NCI-H446 (cell line): ENCODE measurements at regions not wholly inside any gene's neighbourhood (a gene's known extent, or its start where the extent isn't known, plus 50 kb on each side); places are given as distances from the start of the nearest gene placed in this dataset.
A peak's percentile ranks its signal among the peaks of the same experiment; 100 is the strongest.

Source experiments
- DNase-seq, 2 experiments: peaks; one replicate each; lab custom pipeline; 2025; lab: John Stamatoyannopoulos, UW

DNA sequence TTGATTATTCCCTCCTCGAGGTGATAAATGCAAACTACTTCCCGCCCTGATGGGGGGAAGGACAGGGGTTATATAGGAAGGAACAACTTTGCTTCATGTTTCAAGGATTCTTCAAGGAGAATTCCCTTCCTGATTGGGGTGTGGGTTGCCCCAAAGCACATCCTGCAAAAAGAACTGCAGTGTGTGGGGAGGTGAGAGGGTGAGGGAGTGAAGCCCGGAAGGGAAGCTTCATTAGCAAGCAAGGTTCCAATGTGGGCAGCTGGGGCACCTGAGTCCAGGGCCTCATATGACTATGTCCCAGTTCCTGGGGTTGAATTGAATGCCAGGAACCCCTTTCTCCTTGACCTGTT is 326.0 kb downstream of the MN1 start:
- DNase-seq: no peak

DNA sequence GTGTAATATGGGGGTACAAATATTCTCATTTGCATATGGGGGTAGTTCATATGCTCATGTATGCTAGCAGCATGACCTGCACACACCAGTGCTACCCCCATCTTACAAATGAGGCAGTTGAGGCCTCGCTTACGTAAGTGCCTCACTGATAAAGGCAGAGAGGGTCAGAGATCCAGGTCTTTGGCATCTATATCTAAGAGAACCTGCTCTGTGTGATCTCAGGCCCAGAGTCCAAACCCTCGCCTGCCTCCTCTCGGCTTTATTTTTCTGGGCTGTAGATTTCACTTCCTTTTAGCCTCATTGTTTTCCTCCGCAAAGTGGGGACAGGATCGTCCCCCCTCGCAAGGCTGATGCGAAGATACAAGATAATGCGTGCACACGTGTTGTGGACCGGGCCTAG is 325.2 kb downstream of the MN1 start:
- no peak for DNase-seq

DNA sequence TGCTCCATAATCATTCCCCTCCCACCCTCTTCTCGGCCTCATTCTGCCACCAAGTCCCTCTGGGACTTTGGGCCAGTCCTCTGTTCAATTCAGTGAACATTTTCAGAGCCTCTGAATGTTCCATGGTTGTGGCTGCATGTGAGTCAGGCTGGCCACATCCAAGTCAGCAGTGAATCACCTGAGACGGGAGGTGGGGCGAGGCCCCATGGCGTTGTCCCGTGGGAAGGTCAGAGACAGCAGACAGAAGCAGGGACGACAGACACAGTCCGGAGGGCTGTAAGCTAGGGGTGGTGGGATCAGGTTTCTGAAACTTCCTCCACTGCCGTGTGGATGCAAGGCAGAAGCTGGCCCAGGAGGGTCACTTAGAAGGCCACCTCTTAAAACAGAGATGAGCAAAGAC is 324.8 kb downstream of the MN1 start:
- DNase-seq: no peak

DNA sequence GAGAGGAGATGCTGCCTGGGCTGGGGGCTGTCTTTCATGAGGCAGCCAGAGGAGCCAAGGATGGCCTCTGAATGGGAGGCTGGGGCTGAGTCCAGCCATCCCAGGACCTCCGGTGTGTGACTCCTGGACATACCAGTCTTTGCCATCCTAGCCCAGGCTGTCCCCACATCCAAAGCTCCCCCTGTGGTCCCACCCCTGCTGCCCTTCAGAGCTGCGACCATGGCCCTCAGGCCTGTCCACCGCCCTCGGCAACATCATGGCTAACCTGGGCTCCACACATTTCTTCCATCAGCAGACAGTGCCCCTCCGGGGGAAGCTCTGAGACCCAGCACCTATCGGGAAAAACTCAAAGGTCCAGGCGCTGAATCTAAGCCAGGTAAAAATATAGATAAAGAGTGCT is 324.4 kb downstream of the MN1 start:
- DNase-seq: no peak

DNA sequence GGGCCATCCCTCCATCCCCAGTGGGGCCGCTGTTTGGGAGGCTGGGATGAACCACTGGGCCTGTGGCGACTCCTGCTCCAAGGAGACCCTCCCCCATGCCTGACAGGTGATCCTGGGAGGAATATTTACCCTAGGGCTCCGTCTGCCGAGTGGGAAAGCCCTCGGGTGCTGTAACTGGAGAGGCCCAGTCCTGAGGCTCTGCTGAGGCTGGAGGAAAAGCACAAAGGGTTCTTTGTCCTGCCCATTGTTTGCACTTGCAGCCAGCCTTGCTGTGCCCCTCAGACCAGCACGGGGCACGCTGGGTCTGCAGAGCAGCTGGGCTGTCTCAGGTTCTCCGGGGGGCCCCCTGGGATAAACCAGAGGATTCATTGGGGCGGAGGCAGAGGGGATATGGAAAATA is 321.1 kb downstream of the MN1 start:
- DNase-seq: no peak

DNA sequence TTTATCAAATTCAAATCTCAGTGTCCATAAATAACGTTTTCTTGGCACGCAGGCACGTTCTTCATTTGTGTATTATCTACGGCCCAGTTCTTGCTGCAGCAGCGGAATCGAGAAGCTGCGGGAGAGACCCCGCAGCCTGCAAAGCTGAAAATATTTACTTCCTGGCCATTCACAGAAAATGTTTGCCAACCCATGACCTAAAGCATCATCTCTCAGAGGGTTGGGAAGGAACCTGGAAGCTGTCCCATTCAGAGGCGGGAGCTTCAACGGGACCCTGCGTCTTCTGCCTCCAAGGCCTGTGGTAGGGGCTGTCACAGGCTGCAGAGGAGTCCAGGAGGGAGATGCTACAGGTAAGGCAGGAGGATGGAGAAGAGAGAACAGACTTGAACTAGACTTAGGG is 319.2 kb downstream of the MN1 start:
- DNase-seq: no peak

DNA sequence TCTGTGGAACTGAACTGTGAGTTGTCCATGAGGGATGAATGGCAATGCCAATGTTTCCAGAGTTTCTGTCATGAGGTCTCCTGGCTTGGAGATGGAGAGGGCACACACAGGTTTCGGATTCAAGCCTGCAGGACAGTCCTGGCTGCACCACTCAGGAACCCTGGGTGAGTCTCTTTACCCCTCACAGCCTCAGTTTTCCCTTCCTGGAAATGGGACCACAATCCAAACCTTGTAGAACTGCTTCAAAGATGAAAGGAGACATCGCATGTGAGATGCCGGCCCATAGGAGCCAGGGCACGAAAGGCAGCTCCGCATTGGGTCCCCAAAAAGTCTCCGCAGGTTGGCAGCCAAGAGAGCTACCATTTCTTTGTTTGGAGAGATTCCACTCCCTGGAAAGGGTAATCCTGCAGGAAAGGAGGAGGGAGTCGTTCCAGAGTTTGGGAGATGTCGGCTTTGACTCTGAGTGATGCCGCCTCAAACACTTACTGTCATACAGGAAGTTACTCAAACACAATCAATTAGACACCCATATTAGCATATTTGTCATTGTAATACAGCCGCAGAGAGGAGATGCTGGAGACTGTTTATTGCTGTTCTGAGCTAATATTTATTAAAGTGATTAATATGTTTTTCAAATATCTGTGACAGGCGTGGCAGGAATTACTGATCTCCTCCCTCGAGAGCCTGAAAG is 318.3 kb downstream of the MN1 start:
- DNase-seq: no peak

DNA sequence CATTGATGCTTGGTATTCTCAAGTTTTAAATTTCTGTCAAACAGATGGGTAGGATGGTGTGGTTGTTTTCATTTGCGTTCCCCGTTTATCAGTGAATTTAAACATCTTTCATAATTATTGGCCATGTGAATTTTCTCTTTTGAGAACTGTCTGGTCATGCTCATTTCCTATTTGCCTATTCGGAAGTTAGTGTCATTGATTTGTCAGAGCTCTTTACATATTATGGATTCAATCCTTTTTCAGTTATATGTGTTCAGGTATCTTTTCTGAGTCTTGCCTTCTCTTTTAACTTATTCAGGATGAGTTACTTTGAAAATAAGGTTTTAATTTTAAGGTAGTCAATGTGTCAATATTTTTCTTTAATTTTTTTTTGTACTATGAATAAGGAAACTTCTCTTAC is 315.7 kb downstream of the MN1 start:
- no peak for DNase-seq

DNA sequence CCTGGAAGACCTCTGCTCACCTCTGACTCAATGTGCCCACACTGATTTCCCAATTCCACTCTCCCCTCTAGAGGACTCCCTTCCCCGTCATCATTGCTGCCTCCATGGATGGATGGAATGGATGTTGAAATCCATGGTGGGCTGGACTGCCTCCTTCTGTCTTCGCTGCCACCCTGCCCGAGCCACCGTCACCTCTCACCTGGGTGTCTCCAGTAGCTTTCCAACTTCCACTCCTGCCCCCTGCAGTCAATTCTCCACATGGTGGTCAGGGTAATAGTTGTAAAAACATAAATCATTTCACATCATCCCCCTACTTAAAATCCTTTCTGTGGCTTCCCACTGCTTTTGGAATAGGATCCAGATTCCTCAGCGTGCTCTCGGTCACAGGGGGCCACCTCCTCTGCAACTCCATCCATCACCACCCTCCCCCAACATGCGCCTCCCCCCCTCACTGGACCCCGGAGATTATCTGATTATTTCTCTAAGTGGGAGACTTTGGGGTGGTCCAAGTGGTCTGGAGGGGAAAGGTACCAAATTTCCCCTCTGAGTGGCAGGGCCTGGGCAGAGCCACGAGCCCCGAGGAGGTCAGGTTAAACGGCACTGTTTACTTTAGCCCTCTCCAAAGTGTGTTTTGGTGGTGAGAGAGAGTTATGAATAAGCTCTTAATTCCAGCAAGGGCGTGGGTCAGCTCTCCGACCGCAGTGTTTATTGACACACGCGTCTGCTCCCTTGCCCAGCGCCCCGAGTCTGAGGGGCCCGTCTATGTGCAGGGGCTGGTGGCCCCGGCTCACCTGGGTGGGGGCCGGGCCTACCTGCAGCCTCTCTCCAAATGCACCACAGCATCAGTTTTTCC is 313.7 kb downstream of the MN1 start:
- DNase-seq: no peak

DNA sequence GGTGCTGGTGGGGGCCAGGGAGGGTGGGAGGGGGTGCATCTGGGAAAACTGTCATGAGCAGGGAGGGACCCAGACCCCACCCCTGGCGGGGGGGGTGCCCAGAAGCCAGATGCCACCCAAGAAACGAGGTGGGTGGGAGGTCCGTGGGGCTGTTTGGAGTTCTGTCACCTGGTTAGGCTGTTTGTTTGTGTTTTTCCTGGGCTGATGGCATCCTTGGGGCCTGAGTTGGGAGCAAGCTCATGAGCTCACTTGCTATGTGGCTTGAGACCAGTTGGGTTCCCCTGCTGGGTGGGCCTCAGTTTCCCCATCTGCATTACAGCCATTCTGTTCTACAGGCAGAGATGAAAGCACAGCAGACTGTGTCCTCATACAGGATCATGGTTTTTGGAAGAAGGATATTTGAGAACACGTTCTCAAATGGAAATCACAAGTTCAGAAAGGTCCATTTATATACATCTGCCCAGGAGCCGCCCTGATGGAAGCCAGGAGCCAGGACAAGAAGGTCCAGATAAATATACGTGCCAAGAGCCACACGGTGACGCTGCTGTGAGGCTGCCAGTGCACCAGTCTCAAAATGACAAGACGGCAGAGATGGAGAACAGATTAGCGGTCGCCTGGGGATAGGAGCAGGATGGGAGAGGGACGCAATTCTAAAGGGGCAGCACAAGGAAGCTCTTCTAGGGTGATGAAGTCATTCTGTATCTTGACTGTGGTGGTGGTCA is 312.9 kb downstream of the MN1 start:
- no peak for DNase-seq

DNA sequence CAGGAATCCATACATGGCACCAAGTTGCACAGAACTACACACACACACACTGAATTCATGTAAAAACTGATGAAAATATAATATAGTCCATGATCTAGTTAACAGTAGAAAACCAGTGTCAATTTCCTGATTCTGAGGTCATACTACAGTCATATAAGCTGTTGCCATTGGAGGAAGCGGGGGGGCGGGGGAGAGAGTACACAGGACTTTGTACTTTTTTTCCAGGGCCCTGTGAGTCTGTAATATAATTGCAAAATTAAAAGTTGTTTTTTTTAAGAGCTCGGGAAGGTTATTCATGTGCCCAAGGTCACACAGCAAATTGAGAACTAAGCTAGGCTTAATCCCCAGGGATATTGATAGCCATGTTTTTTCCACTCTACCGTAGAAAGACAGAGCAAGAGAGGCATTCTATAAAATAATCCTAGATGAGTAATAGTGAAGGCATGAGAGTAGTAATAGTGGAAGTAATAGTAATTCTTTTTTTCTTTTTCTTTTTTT is 312.3 kb downstream of the MN1 start:
- no peak for DNase-seq

DNA sequence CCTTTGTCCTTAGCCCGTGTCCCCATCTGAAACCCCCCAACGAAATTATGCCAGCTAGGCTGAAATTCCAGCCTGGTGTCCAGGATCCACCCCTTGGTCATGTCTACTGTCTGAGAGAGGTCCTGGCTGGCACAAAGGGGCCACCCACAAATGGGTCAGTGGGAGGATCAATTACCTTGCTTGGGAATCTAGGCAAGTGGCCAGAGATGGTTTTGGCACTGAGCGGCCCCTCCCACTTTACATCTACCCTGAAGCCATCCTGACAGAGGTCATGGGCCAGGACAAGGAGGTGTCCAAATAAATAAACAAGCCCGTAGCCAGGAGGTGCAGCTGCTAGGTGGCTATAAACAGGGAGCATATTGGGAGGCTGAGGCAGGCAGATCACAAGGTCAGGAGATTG is 311.5 kb downstream of the MN1 start:
- no peak for DNase-seq

DNA sequence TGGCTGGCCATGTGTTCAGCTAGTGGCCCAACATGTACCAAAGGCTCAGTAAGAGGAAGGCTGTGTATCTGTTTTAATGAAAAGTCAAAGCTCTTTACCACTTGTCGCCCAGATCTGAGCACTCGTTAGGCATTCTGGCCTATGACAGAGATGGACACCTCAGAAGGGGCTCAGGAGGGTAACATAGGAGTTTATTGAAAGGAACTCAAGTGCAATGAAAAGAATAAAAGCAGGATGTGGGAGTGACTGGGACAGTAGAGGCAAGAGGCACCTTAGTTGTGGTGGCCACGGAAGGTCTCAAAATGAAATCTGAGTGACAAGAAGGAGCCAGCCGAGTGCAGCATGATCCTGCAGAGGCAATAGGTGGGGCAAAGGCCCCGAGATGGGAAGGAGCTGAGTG is 309.7 kb downstream of the MN1 start:
- no peak for DNase-seq

DNA sequence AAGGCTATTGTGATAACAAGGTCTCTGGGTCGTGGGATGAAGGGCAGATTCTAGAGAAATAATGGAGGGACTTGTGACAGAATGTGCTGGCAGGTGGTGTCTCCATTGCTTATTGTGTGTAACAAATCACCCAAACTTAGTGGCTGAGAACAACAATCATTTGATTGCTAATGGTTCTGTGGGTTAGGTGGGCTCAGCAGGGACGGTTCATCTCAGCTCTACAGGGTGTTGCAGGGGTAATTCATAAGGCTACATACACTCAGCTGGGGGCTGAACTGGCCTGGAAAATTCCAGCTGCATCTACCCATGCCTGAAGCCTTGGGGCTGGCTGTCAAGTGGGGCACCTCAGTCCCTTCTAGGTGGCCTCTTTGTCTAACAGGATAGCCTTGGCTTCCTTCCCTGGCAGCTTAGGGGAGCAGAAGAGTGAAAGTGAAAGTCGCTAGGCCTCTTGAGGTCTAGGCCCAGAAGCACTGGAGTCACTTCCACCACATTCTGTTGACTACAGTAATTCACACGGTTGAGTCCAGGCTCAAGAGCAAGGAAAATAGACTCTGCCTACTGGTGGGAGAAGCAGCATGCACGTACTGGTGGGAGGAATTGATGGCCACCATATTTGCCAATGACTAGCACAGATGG is 308.9 kb downstream of the MN1 start:
- no peak for DNase-seq

DNA sequence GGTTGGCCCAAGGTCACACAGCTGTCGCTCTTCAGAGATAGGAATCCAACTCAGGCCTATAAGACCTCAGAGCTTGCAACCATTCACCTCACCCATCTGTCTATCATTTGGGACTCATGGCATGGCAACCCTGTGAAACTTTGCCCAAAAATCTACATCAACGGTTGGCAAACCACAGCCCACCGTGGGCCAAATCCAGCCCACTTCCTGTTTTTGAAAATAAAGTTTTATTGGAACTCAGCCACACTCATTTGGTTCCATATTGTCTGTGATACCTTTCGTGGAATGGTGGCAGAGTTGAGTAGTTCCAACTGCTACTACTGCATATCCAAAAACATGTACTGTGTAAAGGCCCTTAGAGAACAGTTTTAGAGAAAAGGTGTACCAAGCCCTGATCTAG is 307.8 kb downstream of the MN1 start:
- no peak for DNase-seq

DNA sequence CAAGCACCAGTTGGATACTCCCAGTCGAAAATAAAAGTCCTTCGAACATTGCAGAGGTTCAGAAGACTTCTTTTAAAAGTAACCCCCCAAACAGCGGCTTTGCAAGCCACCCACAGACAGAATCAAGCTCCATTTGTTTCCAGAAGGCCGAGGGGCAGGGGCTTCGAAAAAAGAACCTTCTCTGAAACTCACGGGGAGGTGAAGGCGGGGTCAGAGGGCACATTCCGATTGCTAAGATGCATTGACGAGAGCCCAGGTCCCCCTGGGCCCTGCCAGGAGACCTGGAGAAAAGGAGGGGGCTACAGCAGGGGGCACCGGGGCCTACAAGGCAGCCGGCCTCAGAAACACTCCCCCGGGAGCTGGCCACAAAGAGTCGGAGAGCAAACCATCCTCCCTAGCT is 306.8 kb downstream of the MN1 start:
- no peak for DNase-seq

DNA sequence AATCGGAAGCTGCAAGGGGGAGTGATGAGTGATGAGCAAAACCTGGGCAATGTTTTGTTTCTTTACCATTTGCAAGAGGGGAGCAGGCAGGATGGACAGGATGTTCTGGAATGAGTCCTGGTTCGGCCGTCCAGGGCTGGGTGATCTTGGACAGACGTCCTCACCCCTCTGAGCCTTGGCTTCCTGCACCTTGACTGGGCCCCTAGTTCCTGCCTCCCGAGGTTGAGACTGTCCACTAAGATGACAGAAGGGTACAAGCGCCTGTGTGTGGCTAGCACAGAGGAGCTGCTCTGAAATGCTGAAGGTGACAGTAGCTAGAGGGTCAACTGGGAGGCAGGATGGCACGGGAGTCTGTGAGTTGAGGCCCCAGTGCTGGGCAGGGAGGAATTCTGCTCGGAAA is 306.2 kb downstream of the MN1 start:
- no peak for DNase-seq

DNA sequence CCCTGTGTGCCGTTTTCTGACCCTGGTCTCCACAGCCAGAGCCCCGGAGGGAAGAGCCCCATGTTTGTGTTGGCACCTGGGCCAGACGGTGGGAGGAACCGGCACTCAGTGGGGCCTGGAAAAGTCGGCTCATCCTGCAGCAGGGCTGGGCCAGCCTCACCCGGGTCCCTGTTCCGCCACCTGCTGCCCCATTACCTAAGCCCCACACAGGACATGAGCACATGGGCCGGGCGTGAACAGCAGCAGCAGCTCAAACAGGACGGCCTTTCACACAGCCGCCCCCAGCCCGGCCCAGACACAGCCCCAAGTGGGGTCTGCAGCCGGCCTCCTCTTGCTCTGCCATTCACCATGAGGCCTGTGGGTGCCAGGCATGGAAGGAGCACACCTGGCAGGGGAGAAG is 302.4 kb downstream of the MN1 start:
- no peak for DNase-seq

DNA sequence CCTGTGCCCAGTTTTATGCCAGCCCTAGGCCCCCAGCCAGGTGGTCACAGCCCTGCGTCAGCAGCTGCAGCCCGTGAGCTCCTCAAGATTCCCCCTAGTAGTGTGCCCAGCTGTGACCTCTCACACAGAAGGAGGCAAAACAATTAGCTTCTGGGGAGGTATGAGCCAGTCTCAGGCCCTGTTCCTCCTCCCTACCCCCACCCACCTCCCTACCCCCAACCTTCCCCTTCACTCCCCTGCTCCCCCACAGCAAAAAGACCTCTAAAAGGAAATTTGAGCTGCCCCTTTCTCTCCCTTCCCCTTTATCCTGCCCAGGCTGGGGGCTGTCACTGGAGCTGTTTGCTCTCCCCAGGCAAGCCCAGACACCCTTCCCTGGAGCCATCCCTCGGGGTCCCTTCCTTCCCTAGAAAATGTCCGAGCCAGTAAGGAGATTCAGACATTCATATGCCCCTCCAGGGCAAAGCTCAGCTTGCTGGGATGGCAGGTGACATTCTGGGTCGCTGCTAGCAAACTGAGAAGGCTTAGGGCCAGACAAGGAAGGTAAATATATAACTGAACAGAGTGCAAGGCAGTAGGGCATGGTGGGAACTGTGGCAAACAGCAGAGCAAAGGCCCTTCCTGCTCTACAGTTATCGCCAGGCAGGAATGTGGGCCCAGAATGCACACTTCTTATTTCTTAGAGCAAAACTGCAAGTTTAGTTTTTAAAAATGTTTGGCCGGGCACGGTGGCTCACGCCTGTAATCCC is 300.2 kb downstream of the MN1 start:
- DNase-seq: no peak

DNA sequence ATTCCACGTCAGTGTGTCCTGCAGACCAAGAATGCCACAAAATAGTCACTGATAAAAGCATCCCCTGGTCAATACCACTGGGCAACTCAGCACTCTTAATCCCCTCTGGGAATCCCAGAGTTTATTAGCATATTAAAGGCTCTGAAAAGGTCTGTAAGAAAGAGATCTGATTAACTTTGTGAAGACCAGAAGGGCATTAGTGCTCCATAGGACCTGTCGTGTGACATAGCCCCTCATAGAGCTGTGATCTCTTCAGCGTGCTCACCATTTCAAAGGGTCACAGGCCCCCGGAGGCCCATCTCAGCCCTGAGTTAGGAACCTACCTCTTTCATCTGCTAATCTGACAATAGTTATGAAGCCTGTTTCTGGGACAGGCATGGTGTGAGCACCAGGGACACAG is 299.2 kb downstream of the MN1 start:
- no peak for DNase-seq

DNA sequence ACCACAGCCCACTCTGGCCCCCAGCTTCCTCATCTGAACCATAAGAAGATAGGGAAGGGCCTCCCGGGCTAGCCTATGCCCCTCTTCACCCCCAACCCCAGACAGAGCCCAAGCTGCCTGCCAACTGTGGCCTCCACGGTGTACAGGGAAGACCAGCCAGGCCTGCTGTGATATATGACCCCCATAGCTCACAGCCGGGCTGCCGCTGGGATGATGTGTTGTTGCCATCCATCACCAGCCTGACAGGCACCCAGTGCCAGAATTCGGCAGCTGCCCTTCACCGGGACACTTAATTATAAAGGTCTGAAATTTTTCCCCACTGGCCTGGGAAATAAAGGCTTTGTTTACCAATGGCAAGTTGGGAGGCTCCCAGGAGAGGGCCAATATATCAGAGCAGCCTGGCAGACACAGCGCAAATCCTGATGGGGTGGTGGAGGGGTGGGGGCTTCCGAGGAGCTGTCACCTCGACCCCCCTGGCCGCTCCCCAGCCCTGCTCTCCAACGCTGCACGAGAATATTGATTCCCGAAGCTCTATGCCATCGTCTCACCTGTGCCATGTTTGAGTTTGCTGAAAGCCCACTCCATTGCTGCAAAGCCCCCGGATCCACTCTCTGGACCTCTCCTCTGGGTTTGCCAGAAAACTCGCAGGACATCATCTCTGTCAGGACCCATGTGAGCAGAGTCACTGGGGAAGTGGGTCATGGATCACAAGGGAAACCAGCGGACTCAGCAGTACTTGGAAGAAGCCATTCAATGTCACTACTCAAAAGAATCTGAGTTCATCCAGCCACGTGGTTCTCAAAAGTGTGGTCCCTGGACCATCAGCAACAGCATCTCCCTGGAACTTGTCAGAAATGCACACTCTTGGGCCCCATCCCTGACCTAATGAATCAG is 296.9 kb downstream of the MN1 start:
- DNase-seq: peak; percentile 55 to 77
